ENCODE measurements at regions not wholly inside any gene's neighbourhood (a gene's known extent, or its start where the extent isn't known, plus 50 kb on each side); places are given as distances from the start of the nearest gene placed in this dataset.
A peak's percentile ranks its signal among the peaks of the same experiment; 100 is the strongest.

- BruUV-seq (replicated peaks) = no TSS peak
- Histone ChIP-seq H3K79me2 (ENCODE audit: low read length) (no peaks in the 10 kb centered on the region), H2AFZ (ENCODE audit: low read length) (no peak overlapping the region), H3K4me1 (ENCODE audit: insufficient read depth, low read length) (no peaks in the 10 kb centered on the region), H3K4me3 (ENCODE audit: low read length) (no peak overlapping the region), H4K20me1 (ENCODE audit: low read length) (no peaks in the 10 kb centered on the region), H3K36me3 (ENCODE audit: low read depth, low read length) (no peaks in the 10 kb centered on the region), H3K4me2 (ENCODE audit: low read length) (no peak overlapping the region), H3K9me2 (replicated peaks; ENCODE audit: low read length) (no peaks in the 10 kb centered on the region), H3K27ac (ENCODE audit: low read length) (no peak overlapping the region), H3K9me3 (ENCODE audit: low read length) (no peaks in the 10 kb centered on the region), H3F3A (ENCODE audit: low read length, unreplicated experiment) (no peaks in the 10 kb centered on the region), H3K27me3 (ENCODE audit: low read length) (no peaks in the 10 kb centered on the region), H3K9ac (ENCODE audit: low read length) (no peak overlapping the region)
- CTCF ChIA-PET = no interaction called here
- POLR2A ChIA-PET (ENCODE audit: unreplicated experiment) = no interaction called here
- TF ChIP-seq CTCF (conservative IDR thresholded peaks at IDR 0.05; ENCODE audit: low read depth, low read length) (no peak), EZH2 (IDR thresholded peaks at IDR 0.05; ENCODE audit: low read length, unreplicated experiment) (no peak), EZH2phosphoT487 (IDR thresholded peaks at IDR 0.05; ENCODE audit: borderline replicate concordance, low read length) (no peak)
- peak; percentile 42 for DNase-seq
- intact Hi-C loops (cut with micrococcal nuclease) = no loop called here
- no peak for ATAC-seq
Observed at GRCh38 chr15:46442184-46442583, 807.4 kb downstream of the SQOR start.

- H3K27ac ChIP-seq (ENCODE audit: low read length) = no peak overlapping the region
- ATAC-seq = no peak
- no peak for TF ChIP-seq EZH2phosphoT487 (IDR thresholded peaks at IDR 0.05; ENCODE audit: borderline replicate concordance, low read length)
- no peak for TF ChIP-seq CTCF (conservative IDR thresholded peaks at IDR 0.05; ENCODE audit: low read depth, low read length)
- TF ChIP-seq EZH2 (IDR thresholded peaks at IDR 0.05; ENCODE audit: low read length, unreplicated experiment) = no peak
- no peaks in the 10 kb centered on the region for H3K27me3 ChIP-seq (ENCODE audit: low read length)
- H3K36me3 ChIP-seq (ENCODE audit: low read depth, low read length) = no peaks in the 10 kb centered on the region
- no peaks in the 10 kb centered on the region for H3F3A ChIP-seq (ENCODE audit: low read length, unreplicated experiment)
- H3K9ac ChIP-seq (ENCODE audit: low read length) = no peak overlapping the region
- H3K4me3 ChIP-seq (ENCODE audit: low read length) = no peak overlapping the region
- H3K4me2 ChIP-seq (ENCODE audit: low read length) = no peak overlapping the region
- H4K20me1 ChIP-seq (ENCODE audit: low read length) = no peaks in the 10 kb centered on the region
- no peaks in the 10 kb centered on the region for H3K9me3 ChIP-seq (ENCODE audit: low read length)
- intact Hi-C loops (cut with micrococcal nuclease) = no loop called here
- POLR2A ChIA-PET (ENCODE audit: unreplicated experiment) = no interaction called here
- CTCF ChIA-PET = no interaction called here
- no TSS peak for BruUV-seq (replicated peaks)
- DNase-seq = no peak
- H3K79me2 ChIP-seq (ENCODE audit: low read length) = no peaks in the 10 kb centered on the region
- H2AFZ ChIP-seq (ENCODE audit: low read length) = no peak overlapping the region
- H3K4me1 ChIP-seq (ENCODE audit: insufficient read depth, low read length) = no peaks in the 10 kb centered on the region
- no peaks in the 10 kb centered on the region for H3K9me2 ChIP-seq (replicated peaks; ENCODE audit: low read length)
Observed at GRCh38 chr15:46442901-46443590, 808.2 kb downstream of the SQOR start.

- no TSS peak for BruUV-seq (replicated peaks)
- POLR2A ChIA-PET (ENCODE audit: unreplicated experiment) = no interaction called here
Observed at GRCh38 chr15:46450112-46450809, 815.4 kb downstream of the SQOR start.

More at GRCh38 chr15:46450112-46450809, 815.4 kb downstream of the SQOR start:
- Histone ChIP-seq H3K27ac (ENCODE audit: low read length) (no peak overlapping the region), H3K27me3 (ENCODE audit: low read length) (no peaks in the 10 kb centered on the region), H3K9ac (ENCODE audit: low read length) (no peak overlapping the region), H2AFZ (ENCODE audit: low read length) (no peak overlapping the region), H3K9me3 (ENCODE audit: low read length) (no peaks in the 10 kb centered on the region), H3K4me3 (ENCODE audit: low read length) (no peak overlapping the region), H3K36me3 (ENCODE audit: low read depth, low read length) (no peaks in the 10 kb centered on the region), H3K79me2 (ENCODE audit: low read length) (no peaks in the 10 kb centered on the region), H4K20me1 (ENCODE audit: low read length) (no peaks in the 10 kb centered on the region), H3K9me2 (replicated peaks; ENCODE audit: low read length) (no peaks in the 10 kb centered on the region), H3K4me1 (ENCODE audit: insufficient read depth, low read length) (no peaks in the 10 kb centered on the region), H3F3A (ENCODE audit: low read length, unreplicated experiment) (no peaks in the 10 kb centered on the region), H3K4me2 (ENCODE audit: low read length) (no peak overlapping the region)
- DNase-seq (no peak), ATAC-seq (no peak)
- CTCF ChIA-PET = no interaction called here
- TF ChIP-seq CTCF (conservative IDR thresholded peaks at IDR 0.05; ENCODE audit: low read depth, low read length) (no peak), EZH2phosphoT487 (IDR thresholded peaks at IDR 0.05; ENCODE audit: borderline replicate concordance, low read length) (no peak)
- intact Hi-C loops (cut with micrococcal nuclease) = no loop called here

Data from PC-3 (cell line).